Left lung (tissue), 4 donors: ENCODE measurements at regions not wholly inside any gene's neighbourhood (a gene's known extent, or its start where the extent isn't known, plus 50 kb on each side); places are given as distances from the start of the nearest gene placed in this dataset.

Source experiments
- ATAC-seq: fragments of 200-7000 bp; cut with Tn5 transposase; one replicate; pipeline ENCODE4 v1.9.1; 2020; ENCODE audit warnings: moderate library complexity
- DNase-seq, 4 donors: peaks; one replicate each; pipeline ENCODE4 v3.0.0-alpha.2; 2013 to 2020
- H3K27ac ChIP-seq, 2 donors: fragments of 200-600 bp; sonication (generic) in 1 of 2; one replicate each; pipeline versions ENCODE4 v1.5.0 to v1.8.0; 2020 to 2021
- H3K27me3 ChIP-seq, 2 donors: fragments of 200-600 bp; sonication (generic) in 1 of 2; one replicate each; pipeline versions ENCODE4 v1.5.0 to v1.8.0; 2020 to 2021
- H3K36me3 ChIP-seq, 2 donors: fragments of 200-600 bp; sonication (generic) in 1 of 2; one replicate each; pipeline versions ENCODE4 v1.5.0 to v1.8.0; 2020 to 2021
- H3K4me1 ChIP-seq, 2 donors: fragments of 200-600 bp; one replicate each; pipeline ENCODE4 v1.8.0; 2021
- H3K4me3 ChIP-seq, 2 donors: fragments of 200-600 bp; sonication (generic) in 1 of 2; one replicate each; pipeline versions ENCODE4 v1.5.0 to v1.8.0; 2020 to 2021; ENCODE audit warnings: mild to moderate bottlenecking in 1 of 2
- H3K9me3 ChIP-seq, 2 donors: fragments of 200-600 bp; sonication (generic) in 1 of 2; one replicate each; pipeline versions ENCODE4 v1.5.0 to v1.8.0; 2020 to 2021
- CTCF ChIP-seq, 2 donors: fragments of 200-600 bp; sonication (generic) in 1 of 2; IDR thresholded peaks; one replicate each; pipeline versions ENCODE4 v1.5.0 to v1.8.0; 2021; ENCODE audit warnings: antibody characterized with exemption in 2 of 2
- intact Hi-C, 2 donors: fragments of 100-400 bp; cut with DNase I; formaldehyde crosslinking; loops; one replicate each; pipeline versions ENCODE4 v1.11.2 to v1.14.2; 2022
- donor health status: DM: no; HTN: yes; CAD: no.
- donor health status: DM: no; HTN: no; CAD: no.

DNA sequence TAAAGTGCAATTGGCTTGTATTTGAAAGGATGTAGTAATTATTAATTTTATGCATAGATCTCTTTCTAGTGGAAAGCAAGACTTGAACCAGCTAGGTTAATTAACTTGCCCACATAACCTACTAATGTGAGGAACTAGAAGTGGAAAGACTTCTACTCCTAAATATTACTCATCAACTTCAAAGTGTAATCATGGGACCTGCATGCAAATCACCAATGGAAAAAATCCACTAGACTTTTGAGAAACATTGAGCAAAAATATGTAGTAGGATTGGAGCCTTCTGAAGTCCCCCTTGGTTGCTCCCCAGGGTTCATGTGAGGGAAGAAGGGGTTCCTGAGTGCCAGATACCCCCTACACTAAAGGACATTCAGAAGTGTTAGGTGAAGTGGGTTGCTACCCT is 240.2 kb downstream of the PTEN start:
- intact Hi-C loops, result no loop called here
- H3K27me3 ChIP-seq, result no peaks in the 10 kb centered on the region
- ATAC-seq, result no peak
- no peaks in the 10 kb centered on the region for H3K36me3 ChIP-seq
- no peaks in the 10 kb centered on the region for H3K9me3 ChIP-seq
- peak overlapping the region in 1 of 2 donors; percentile 5 for H3K4me3 ChIP-seq
- no peak for TF ChIP-seq CTCF (IDR thresholded peaks at IDR 0.05)
- DNase-seq, result no peak
- H3K27ac ChIP-seq, result peak overlapping the region in 1 of 2 donors; percentile 75
- H3K4me1 ChIP-seq, result peaks cover 0 to 32% of the 10 kb centered on the region in 2 donors

DNA sequence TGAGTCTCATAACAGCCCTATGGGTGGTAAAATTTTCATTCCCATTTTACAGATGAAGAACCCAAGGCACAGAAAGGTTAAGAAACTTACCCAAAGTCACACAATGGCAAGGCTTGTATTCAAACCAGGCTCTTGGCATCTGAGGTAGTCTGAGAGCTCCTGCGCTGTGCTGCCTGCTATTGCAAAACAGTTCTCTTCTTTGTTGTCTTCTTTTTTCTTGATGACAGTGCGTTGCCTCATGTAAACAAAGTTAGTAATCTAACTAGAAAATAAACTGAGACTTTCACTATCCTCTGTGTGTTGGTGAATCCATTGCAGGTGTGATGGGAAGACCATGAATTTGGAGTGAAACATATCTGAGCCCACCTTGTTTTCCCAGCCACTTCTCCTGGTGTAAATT is 240.8 kb downstream of the PTEN start:
- Histone ChIP-seq H3K9me3 (no peaks in the 10 kb centered on the region), H3K27ac (peak overlapping the region in 1 of 2 donors; percentile 75), H3K4me1 (peaks cover 0 to 32% of the 10 kb centered on the region in 2 donors), H3K4me3 (peak overlapping the region in 1 of 2 donors; percentile 5), H3K36me3 (no peaks in the 10 kb centered on the region), H3K27me3 (no peaks in the 10 kb centered on the region)
- DNase-seq (no peak), ATAC-seq (no peak)
- no peak for TF ChIP-seq CTCF (IDR thresholded peaks at IDR 0.05)
- intact Hi-C loops, result no loop called here

- H3K27ac ChIP-seq, result peak overlapping the region; percentile 10 to 85
- H3K36me3 ChIP-seq, result no peaks in the 10 kb centered on the region
- no peak overlapping the region for H3K4me3 ChIP-seq
- H3K9me3 ChIP-seq, result no peaks in the 10 kb centered on the region
- ATAC-seq (peak; percentile 31), DNase-seq (no peak)
- no peak for TF ChIP-seq CTCF (IDR thresholded peaks at IDR 0.05)
- intact Hi-C loops, result no loop called here
- H3K4me1 ChIP-seq, result peaks cover 0 to 30% of the 10 kb centered on the region in 2 donors
- no peaks in the 10 kb centered on the region for H3K27me3 ChIP-seq
Measured at GRCh38 chr10:88106366-88106765, 242.9 kb downstream of the PTEN start.

- H3K9me3 ChIP-seq, result no peaks in the 10 kb centered on the region
- H3K27ac ChIP-seq, result peak overlapping the region; percentile 10 to 85
- H3K4me1 ChIP-seq, result peaks cover 0 to 32% of the 10 kb centered on the region in 2 donors
- no peaks in the 10 kb centered on the region for H3K36me3 ChIP-seq
- no peak for ATAC-seq
- no peaks in the 10 kb centered on the region for H3K27me3 ChIP-seq
- no peak for TF ChIP-seq CTCF (IDR thresholded peaks at IDR 0.05)
- DNase-seq, result no peak
- intact Hi-C loops, result no loop called here
- no peak overlapping the region for H3K4me3 ChIP-seq
Measured at GRCh38 chr10:88107296-88108097, 244.1 kb downstream of the PTEN start.

DNA sequence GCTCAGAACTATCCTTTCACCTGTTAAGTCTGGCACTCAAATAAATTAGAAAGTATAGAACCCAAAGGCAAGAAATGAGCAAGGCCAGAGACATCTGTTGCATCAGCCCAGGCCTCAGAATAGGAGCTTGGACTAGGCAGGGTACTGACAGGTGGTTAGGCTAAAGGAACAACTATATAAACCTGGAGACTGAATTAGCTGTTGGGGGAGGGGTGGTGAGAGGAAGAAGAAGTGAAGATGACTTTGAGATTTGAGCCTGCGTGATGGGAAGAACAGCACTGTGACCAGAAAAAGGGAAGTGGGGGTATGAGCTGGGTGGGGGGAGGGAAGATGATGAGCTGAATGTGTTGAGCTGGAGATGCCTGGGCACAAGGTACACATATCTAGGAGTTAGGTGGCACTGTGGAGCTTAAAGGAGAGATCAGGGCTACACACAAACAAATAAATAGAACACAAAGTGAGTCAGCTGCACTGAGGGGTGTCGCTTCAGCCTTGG is 244.7 kb downstream of the PTEN start:
- intact Hi-C loops, result no loop called here
- Histone ChIP-seq H3K27ac (peak overlapping the region in 1 of 2 donors; percentile 85), H3K27me3 (no peaks in the 10 kb centered on the region), H3K4me3 (no peak overlapping the region), H3K4me1 (peaks cover 0 to 37% of the 10 kb centered on the region in 2 donors), H3K36me3 (no peaks in the 10 kb centered on the region), H3K9me3 (no peaks in the 10 kb centered on the region)
- ATAC-seq (peak; percentile 23), DNase-seq (no peak)
- no peak for TF ChIP-seq CTCF (IDR thresholded peaks at IDR 0.05)
